Panc1 (cell line): ENCODE measurements at regions not wholly inside any gene's neighbourhood (a gene's known extent, or its start where the extent isn't known, plus 50 kb on each side); places are given as distances from the start of the nearest gene placed in this dataset.

ENCODE experiments used
- ATAC-seq: fragments of 200-7000 bp; cut with Tn5 transposase; 2 replicates; pipeline ENCODE4 v1.9.1; 2020; ENCODE audit warnings: mild to moderate bottlenecking, moderate library complexity
- BruUV-seq: library from RNA; stranded (reverse); fragments of 400-500 nt; replicated peaks from 2 replicates; lab custom pipeline; 2021; lab: Mats Ljungman, UMichigan
- CTCF ChIA-PET: fragments of 300-600 bp; sonication (Branson Sonifier 250); formaldehyde crosslinking; loops from one replicate; lab custom pipeline; 2022; ENCODE audit warnings: antibody characterized with exemption; lab: Charles Lee
- POLR2A ChIA-PET: fragments of 300-600 bp; sonication (Branson Sonifier 250); formaldehyde crosslinking; loops from one replicate; lab custom pipeline; 2022; ENCODE audit warnings: antibody characterized with exemption; lab: Charles Lee
- DNase-seq: peaks from one replicate; pipeline ENCODE4 v3.0.0-alpha.2; 2010; ENCODE audit warnings: low read depth, low spot score
- H3K27ac ChIP-seq: 2 replicates; pipeline ENCODE4 v1.5.1; 2011; ENCODE audit warnings: mild to moderate bottlenecking, low read length, inconsistent platforms
- H3K27me3 ChIP-seq: fragments of 200-500 bp; sonication (Bioruptor generic); 2 replicates; pipeline ENCODE4 v1.6.0; 2014; ENCODE audit warnings: low read length, inconsistent platforms; ENCODE audit not compliant: control insufficient read depth, insufficient read depth
- H3K36me3 ChIP-seq: fragments of 200-500 bp; sonication (Bioruptor generic); 2 replicates; pipeline ENCODE4 v1.5.1; 2014; ENCODE audit warnings: inconsistent platforms, mild to moderate bottlenecking, low read length, moderate library complexity; ENCODE audit not compliant: control insufficient read depth, insufficient read depth
- H3K4me1 ChIP-seq: 2 replicates; pipeline ENCODE4 v1.5.1; 2011; ENCODE audit warnings: inconsistent platforms, mild to moderate bottlenecking, low read length, moderate library complexity; ENCODE audit not compliant: control insufficient read depth, insufficient read depth
- H3K4me3 ChIP-seq, 2 experiments: 2 replicates each; pipeline ENCODE4 v1.5.1; 2011 to 2012; ENCODE audit warnings: low read depth in 2 of 2, low read length in 2 of 2, mild to moderate bottlenecking in 2 of 2, inconsistent platforms in 1 of 2, moderate library complexity in 1 of 2
- H3K9me3 ChIP-seq: fragments of 200-500 bp; sonication (Bioruptor generic); 2 replicates; pipeline ENCODE4 v1.5.1; 2014; ENCODE audit warnings: low read depth, mild to moderate bottlenecking, inconsistent platforms, low read length, moderate library complexity; ENCODE audit not compliant: control insufficient read depth, insufficient read depth
- CTCF ChIP-seq: fragments of 450-650 bp; IDR thresholded peaks from 2 replicates; pipeline ENCODE4 v1.5.1; 2017; ENCODE audit warnings: mild to moderate bottlenecking
- POLR2AphosphoS5 ChIP-seq: IDR thresholded peaks from 2 replicates; pipeline ENCODE4 v1.6.1; 2012; ENCODE audit warnings: mild to moderate bottlenecking, low read depth, low read length, moderate library complexity
- REST ChIP-seq, 2 experiments: IDR thresholded peaks; 2 replicates each; pipeline ENCODE4 v1.6.1; 2011 to 2012; ENCODE audit warnings: low read depth in 2 of 2, control low read depth in 1 of 2, low read length in 1 of 2, mild to moderate bottlenecking in 1 of 2, moderate library complexity in 1 of 2; ENCODE audit not compliant: insufficient read depth in 1 of 2
- SIN3A ChIP-seq: IDR thresholded peaks from 2 replicates; pipeline ENCODE4 v1.6.1; 2012; ENCODE audit warnings: low read depth, mild to moderate bottlenecking, low read length, moderate library complexity, borderline replicate concordance; ENCODE audit not compliant: insufficient read depth
- TCF7L2 ChIP-seq: IDR thresholded peaks from 2 replicates; pipeline ENCODE4 v1.6.1; 2011; ENCODE audit warnings: mild to moderate bottlenecking, low read depth, low read length, inconsistent platforms
- in situ Hi-C: cut with HindIII; loops from 2 replicates; pipeline ENCODE4 v1.10.0; 2016; ENCODE audit warnings: low sequenced_read_pairs, low pct_unique_long_range_greater_than_20kb
- intact Hi-C: fragments of 100-400 bp; cut with micrococcal nuclease; formaldehyde crosslinking; loops from one replicate; pipeline ENCODE4 v1.10.0; 2022; ENCODE audit not compliant: unreplicated experiment

- DNase-seq (no peak), ATAC-seq (no peak)
- Histone ChIP-seq H3K9me3 (no peaks in the 10 kb centered on the region), H3K27me3 (no peaks in the 10 kb centered on the region), H3K4me3 (no peak overlapping the region), H3K36me3 (no peaks in the 10 kb centered on the region), H3K4me1 (no peaks in the 10 kb centered on the region), H3K27ac (no peak overlapping the region)
- POLR2A ChIA-PET, result no interaction called here
- in situ Hi-C loops (no loop called here), intact Hi-C loops (no loop called here)
- no peak for TF ChIP-seq TCF7L2
- no peak for TF ChIP-seq POLR2AphosphoS5
- TF ChIP-seq CTCF, result no peak
- TF ChIP-seq REST (IDR thresholded peaks at IDR 0.05; ENCODE audit: insufficient read depth in 1 of 2, low read depth in 2 of 2, low read length in 1 of 2), result no peak
- TF ChIP-seq SIN3A, result no peak
- CTCF ChIA-PET, result no interaction called here
- no TSS peak for BruUV-seq
Observed at GRCh38 chr2:10241641-10242430, 60.9 kb upstream of the HPCAL1 start.

- Histone ChIP-seq H3K4me1 (no peaks in the 10 kb centered on the region), H3K36me3 (no peaks in the 10 kb centered on the region), H3K27me3 (no peaks in the 10 kb centered on the region), H3K9me3 (no peaks in the 10 kb centered on the region), H3K27ac (no peak overlapping the region), H3K4me3 (no peak overlapping the region)
- no TSS peak for BruUV-seq
- DNase-seq (no peak), ATAC-seq (no peak)
- POLR2A ChIA-PET, result no interaction called here
- intact Hi-C loops, result no loop called here
- TF ChIP-seq TCF7L2, result no peak
- no peak for TF ChIP-seq SIN3A
- no peak for TF ChIP-seq REST (IDR thresholded peaks at IDR 0.05; ENCODE audit: insufficient read depth in 1 of 2, low read depth in 2 of 2, low read length in 1 of 2)
- TF ChIP-seq CTCF, result no peak
- TF ChIP-seq POLR2AphosphoS5, result no peak
- CTCF ChIA-PET, result no interaction called here
- in situ Hi-C loops, result no loop called here
Observed at GRCh38 chr2:10242451-10242850, 60.3 kb upstream of the HPCAL1 start.
